RWPE2 (cell line): ENCODE measurements at regions not wholly inside any gene's neighbourhood (a gene's known extent, or its start where the extent isn't known, plus 50 kb on each side); places are given as distances from the start of the nearest gene placed in this dataset.
"Not testable (repeated sequence)": the region's sequence is repeated elsewhere in the genome, so short reads cannot be mapped to it uniquely, and the experiment has no call there.

Experiments
- ATAC-seq: fragments of 200-7000 bp; cut with Tn5 transposase; 3 replicates; pipeline ENCODE4 v1.9.1; 2021; ENCODE audit warnings: low read depth
- DNase-seq: peaks from one replicate; pipeline ENCODE4 v3.0.0-alpha.2; 2020; ENCODE audit warnings: low spot score
- H3K27ac ChIP-seq: fragments of 450-650 bp; 2 replicates; pipeline ENCODE4 v1.5.1; 2017; ENCODE audit warnings: mild to moderate bottlenecking; ENCODE audit not compliant: poor library complexity, severe bottlenecking
- H3K27me3 ChIP-seq: fragments of 250-450 bp; sonication (Bioruptor Pico); 2 replicates; pipeline ENCODE4 v1.5.1; 2021; ENCODE audit warnings: mild to moderate bottlenecking, moderate library complexity; ENCODE audit not compliant: insufficient read depth, poor library complexity, severe bottlenecking
- H3K36me3 ChIP-seq: fragments of 250-450 bp; sonication (Bioruptor Pico); 2 replicates; pipeline ENCODE4 v1.5.1; 2020; ENCODE audit warnings: low read depth, mild to moderate bottlenecking, moderate library complexity
- H3K4me1 ChIP-seq: fragments of 250-450 bp; sonication (Bioruptor Pico); 2 replicates; pipeline ENCODE4 v1.5.1; 2021; ENCODE audit warnings: mild to moderate bottlenecking, moderate library complexity; ENCODE audit not compliant: insufficient read depth, poor library complexity, severe bottlenecking
- H3K4me3 ChIP-seq: fragments of 250-450 bp; sonication (Bioruptor Pico); 2 replicates; pipeline ENCODE4 v1.5.1; 2021; ENCODE audit warnings: mild to moderate bottlenecking, moderate library complexity; ENCODE audit not compliant: severe bottlenecking
- H3K9me3 ChIP-seq: fragments of 250-450 bp; sonication (Bioruptor Pico); 2 replicates; pipeline ENCODE4 v1.5.1; 2021; ENCODE audit warnings: mild to moderate bottlenecking, moderate library complexity; ENCODE audit not compliant: severe bottlenecking
- CTCF ChIP-seq: fragments of 450-650 bp; IDR thresholded peaks from one replicate; pipeline ENCODE4 v1.5.1; 2017; ENCODE audit warnings: mild to moderate bottlenecking, moderate library complexity; ENCODE audit not compliant: poor library complexity, severe bottlenecking

GRCh38 chr9:75382126-75382525 is 293.8 kb downstream of the OSTF1 start:
- Histone ChIP-seq H3K27ac (no peak overlapping the region), H3K36me3 (no peaks in the 10 kb centered on the region), H3K4me1 (no peaks in the 10 kb centered on the region), H3K9me3 (no peaks in the 10 kb centered on the region), H3K4me3 (no peak overlapping the region), H3K27me3 (no peaks in the 10 kb centered on the region)
- no peak for TF ChIP-seq CTCF
- DNase-seq (no peak), ATAC-seq (no peak)

GRCh38 chr9:75383420-75384034 is 295.2 kb downstream of the OSTF1 start:
- not testable (repeated sequence) for H3K4me1 ChIP-seq, DNase-seq, ATAC-seq, H3K36me3 ChIP-seq, H3K4me3 ChIP-seq, H3K27me3 ChIP-seq, H3K27ac ChIP-seq, H3K9me3 ChIP-seq

- DNase-seq (no peak), ATAC-seq (no peak)
- Histone ChIP-seq H3K9me3 (no peaks in the 10 kb centered on the region), H3K27ac (no peak overlapping the region), H3K36me3 (no peaks in the 10 kb centered on the region), H3K4me1 (no peaks in the 10 kb centered on the region), H3K27me3 (no peaks in the 10 kb centered on the region), H3K4me3 (no peak overlapping the region)
- TF ChIP-seq CTCF, result no peak
Measured at GRCh38 chr9:75385236-75385635, 296.9 kb downstream of the OSTF1 start.

GRCh38 chr9:75389101-75389500 is 300.8 kb downstream of the OSTF1 start:
- H3K36me3 ChIP-seq, result no peaks in the 10 kb centered on the region
- H3K27ac ChIP-seq, result no peak overlapping the region
- no peak for DNase-seq
- no peaks in the 10 kb centered on the region for H3K4me1 ChIP-seq
- no peak overlapping the region for H3K4me3 ChIP-seq
- no peaks in the 10 kb centered on the region for H3K9me3 ChIP-seq
- no peak for ATAC-seq
- TF ChIP-seq CTCF, result no peak
- peaks cover 3% of the 10 kb centered on the region for H3K27me3 ChIP-seq

GRCh38 chr9:75390951-75391350 is 302.6 kb downstream of the OSTF1 start:
- no peak for TF ChIP-seq CTCF
- Histone ChIP-seq H3K4me1 (no peaks in the 10 kb centered on the region), H3K36me3 (no peaks in the 10 kb centered on the region), H3K27me3 (peaks cover 3% of the 10 kb centered on the region), H3K27ac (no peak overlapping the region), H3K4me3 (no peak overlapping the region), H3K9me3 (no peaks in the 10 kb centered on the region)
- DNase-seq, result no peak
- ATAC-seq, result no peak
